GM21723 (cell line): ENCODE measurements at regions not wholly inside any gene's neighbourhood (a gene's known extent, or its start where the extent isn't known, plus 50 kb on each side); places are given as distances from the start of the nearest gene placed in this dataset.
"Not testable (repeated sequence)": the region's sequence is repeated elsewhere in the genome, so short reads cannot be mapped to it uniquely, and the experiment has no call there.

Experiments
- ATAC-seq: cut with Tn5 transposase; IDR thresholded peaks from one replicate; pipeline ENCODE4 v1.9.1; 2021; ENCODE audit warnings: mild to moderate bottlenecking, moderate library complexity; ENCODE audit not compliant: unreplicated experiment

DNA sequence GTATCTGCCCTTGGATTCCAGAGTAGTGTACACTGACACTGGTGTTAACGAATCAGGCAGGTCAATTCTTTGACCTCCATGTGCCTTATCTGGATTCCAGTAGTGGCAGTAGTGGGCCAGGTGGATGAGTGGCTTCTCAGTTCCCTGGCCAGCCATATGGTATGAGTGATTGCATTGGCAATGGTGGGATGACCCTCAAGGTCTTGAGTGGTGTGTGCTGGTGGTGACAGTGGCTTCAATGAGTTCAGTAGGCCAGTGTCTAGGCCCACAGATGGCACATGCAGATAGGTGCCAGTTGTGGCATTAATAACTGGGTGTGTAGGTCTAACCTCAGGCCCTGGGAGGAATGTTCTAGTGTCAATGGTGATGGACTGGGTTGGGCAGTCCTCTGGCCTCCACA, 674.1 kb upstream of the NXPH2 start:
- no peak for ATAC-seq

DNA sequence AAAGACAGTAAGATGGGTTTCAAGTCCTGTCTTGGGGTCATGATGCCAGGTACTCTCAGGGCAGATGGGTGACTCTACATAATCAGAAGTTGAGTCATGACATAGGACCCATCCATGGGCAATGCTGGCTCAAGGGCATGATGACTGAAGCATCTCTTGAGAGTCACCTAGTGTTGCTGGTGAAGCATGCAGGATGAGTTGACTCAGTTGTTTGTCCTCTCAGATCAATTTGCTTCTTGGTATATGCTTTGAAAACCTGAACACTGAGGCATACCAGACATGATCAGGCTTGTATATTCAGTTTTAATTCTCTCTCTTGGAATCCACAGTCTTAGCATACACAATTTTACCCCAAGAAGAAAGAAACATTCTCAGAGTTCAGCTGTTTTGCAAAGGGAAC, 658.9 kb upstream of the NXPH2 start:
- ATAC-seq, result no peak

- ATAC-seq, result no peak
Observed at GRCh38 chr2:139438478-139438877, 658.3 kb upstream of the NXPH2 start.

DNA sequence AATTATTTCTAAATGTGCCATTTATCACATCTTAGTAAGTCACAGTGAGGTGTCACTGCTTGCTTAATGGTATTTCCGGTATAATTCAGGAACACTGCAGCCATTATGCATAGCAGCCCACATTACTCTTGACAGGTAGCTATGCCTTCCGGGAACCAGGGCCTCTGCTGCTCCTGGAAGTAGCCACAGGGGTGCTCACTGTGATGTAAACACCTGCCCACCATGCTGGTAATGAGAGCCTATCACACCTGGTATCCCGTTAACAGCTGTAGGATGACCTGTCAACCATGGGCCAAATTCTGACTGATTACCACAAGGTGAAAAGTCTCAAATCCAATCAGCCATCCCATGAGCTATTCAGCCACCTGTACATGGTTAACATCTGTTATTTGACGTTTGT, 647.0 kb upstream of the NXPH2 start:
- no peak for ATAC-seq

DNA sequence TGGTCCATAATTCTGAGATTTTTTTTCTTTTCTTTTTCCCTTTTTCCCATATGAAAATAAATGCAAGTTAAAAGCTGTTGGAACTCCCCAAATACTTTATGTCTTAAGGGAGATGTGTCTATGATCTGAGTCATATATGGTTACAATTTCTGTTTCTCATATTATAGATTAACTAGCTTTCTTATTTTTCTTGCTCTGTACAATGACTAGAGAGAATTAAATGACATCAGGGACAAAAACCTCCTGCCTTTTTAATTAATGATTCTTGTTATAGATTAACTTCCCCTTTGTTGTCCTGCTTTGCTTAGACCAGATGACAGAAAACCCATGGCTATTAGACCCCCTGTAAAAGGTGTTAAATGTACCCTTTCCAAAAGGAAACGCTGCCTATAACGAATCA, 643.9 kb upstream of the NXPH2 start:
- ATAC-seq, result no peak

GRCh38 chr2:139411236-139411635, 631.0 kb upstream of the NXPH2 start:
- no peak for ATAC-seq

- ATAC-seq, result not testable (repeated sequence)
Observed at GRCh38 chr2:139410833-139411174, 630.6 kb upstream of the NXPH2 start.

DNA sequence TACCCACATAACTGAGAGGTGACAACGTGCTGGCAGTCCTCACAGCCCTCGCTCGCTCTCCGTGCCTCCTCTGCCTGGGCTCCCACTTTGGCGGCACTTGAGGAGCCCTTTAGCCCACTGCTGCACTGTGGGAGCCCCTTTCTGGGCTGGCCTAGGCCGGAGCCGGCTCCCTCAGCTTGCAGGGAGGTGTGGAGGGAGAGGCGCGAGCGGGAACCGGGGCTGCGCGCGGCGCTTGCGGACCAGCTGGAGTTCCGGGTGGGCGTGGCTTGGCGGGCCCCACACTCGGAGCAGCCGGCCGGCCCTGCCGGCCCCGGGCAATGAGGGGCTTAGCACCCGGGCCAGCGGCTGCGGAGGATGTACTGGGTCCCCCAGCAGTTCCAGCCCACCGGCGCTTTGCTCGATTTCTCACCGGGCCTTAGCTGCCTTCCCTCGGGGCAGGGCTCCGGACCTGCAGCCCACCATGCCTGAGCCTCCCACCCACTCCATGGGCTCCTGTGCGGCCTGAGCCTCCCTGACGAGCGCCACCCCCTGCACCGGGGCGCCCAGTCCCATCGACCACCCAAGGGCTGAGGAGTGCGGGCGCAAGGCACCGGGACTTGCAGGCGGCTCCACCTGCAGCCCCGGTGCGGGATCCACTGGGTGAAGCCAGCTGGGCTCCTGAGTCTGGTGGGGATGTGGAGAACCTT, 630.1 kb upstream of the NXPH2 start:
- not testable (repeated sequence) for ATAC-seq

GRCh38 chr2:139409212-139409611, 629.0 kb upstream of the NXPH2 start:
- ATAC-seq, result no peak

GRCh38 chr2:139403948-139404347, 623.8 kb upstream of the NXPH2 start:
- no peak for ATAC-seq

DNA sequence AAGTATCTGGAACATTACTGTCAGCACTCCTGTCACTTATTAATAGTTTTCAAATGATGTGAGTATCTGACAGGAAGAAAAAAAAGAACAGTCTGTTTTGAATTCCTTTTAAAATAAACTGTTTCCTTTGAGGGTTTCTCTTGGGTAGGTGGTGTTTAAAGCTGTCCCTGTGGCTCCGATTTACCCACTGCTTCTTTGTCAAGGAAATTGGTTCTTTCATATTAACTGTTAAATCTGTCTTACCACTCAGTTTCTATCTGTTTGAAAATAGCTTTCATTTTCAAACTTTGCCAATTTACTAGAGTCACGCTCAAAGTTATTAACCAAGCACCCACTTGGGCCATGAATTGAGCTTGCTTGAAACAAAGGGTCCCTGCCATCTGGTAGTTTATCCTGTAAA, 614.6 kb upstream of the NXPH2 start:
- no peak for ATAC-seq

GRCh38 chr2:139389391-139389790, 609.2 kb upstream of the NXPH2 start:
- ATAC-seq, result no peak

DNA sequence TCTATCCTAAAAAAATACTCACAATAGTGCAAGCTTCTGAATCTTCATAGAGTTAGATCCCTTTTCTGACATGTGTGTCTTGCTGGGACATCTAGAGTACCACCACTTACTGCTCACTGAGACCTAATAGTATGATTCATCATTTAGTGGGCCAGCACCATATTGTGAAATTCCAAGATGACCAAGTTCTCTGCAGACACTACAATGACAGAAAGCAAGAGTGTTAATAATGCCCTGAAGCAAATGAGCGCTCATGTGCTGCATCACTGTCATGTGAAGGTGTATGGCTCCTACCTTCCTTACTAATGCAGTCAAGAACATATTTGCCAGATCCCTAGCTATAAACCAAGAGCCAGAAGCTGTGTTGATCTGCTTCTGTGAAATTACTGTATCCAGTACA, 606.2 kb upstream of the NXPH2 start:
- no peak for ATAC-seq

- no peak for ATAC-seq
Observed at GRCh38 chr2:139383532-139383931, 603.3 kb upstream of the NXPH2 start.

DNA sequence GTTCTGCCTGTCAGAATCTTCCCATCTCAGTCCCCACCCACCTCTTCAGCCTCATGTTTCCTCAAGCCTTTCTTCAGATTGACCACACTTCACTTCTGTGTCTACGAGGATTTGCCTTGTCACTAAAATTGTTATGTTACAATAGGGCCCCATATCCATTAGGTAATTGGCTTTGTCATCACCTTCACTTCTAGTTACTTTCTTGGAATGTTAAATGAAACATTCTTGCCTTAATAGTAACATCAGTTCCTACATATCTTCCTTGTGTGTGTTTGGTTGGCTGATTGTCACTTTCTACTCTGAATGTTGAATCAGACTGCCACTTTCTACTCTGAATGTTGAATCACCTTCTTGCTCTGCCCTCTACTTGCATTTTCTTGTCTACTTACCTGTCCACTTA, 599.9 kb upstream of the NXPH2 start:
- ATAC-seq, result no peak

- no peak for ATAC-seq
Observed at GRCh38 chr2:139378373-139378772, 598.2 kb upstream of the NXPH2 start.

GRCh38 chr2:139374296-139374850, 594.2 kb upstream of the NXPH2 start:
- no peak for ATAC-seq

DNA sequence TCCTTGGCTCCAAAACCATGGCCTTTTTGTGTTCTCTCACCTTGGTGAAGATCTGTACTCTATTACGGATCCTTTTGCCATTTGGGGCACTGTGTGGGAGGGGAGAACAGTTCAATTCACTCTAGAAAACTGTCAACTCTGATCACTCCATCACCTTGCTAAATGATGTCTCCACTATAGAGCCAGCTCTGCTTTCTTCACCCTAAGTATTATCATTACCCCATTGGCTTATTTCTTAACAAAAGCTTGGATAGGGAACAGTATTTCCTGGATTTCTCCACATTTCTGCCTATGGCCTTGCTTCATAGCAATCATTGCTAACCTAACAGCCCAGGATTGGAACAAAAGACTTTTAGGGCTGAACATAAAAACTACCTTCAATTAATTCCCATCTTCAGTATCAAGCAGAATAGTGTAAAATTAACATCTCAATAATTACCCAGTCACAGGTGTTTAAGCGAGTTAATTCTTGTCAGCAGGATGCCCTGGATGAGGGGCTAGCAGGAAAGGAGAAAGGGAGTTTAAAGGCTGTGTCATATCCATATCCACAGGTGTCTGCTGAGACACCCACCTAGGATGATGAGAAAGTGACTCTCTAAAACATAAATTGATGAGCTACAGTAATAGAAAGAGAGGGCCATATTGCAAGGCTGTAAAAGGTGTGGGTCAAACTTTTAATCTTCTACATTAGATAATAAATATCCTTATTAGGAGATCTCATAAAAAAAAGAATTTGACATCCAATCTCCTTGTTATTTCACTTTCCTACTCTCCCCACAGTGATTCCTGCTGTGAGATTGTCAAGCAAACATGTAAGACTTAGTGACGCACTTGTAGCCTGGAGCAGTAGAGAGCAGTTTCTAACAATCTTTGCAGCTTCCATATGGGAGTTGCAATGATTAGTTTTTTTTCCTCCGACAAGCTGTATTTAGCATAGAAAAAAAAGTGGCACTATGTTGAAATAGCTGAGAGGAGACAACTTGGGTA, 589.5 kb upstream of the NXPH2 start:
- no peak for ATAC-seq

DNA sequence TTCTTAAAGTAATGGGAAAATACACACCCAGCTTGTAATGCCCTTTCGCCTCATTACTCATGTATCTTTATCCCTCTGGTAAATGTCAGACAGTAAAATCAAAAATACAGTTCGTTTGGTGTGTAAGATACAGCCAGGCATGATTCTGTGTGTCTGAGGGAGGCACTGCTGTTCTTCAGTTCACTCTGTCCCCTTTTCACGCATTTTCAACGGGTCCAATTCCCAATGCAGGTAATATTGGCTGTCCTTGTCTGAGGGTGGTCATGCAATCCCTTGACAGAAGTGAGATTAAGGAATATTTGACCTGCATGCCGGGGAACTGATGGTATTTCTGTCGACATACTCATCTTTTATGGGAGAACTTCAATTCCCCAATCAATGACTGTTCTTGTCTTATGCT, 587.2 kb upstream of the NXPH2 start:
- no peak for ATAC-seq

DNA sequence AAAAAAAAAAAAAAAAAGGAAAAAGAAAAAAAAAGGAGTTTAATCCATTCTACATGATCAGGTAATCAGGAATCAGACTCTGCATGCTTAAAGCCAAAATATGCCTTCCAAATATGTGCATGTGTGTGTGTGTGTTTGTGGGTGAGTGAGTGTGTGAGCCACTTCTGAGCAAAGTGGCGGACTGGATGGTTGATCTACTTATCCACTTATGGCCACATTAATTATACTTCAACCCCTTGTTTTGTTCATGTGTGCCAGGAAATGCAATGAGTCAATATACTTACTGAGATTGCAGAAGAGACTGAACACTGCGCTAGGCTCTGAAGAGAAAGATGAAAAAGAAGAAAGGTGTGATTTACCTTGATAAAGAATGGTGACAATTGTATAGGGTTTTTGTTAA, 586.5 kb upstream of the NXPH2 start:
- ATAC-seq, result no peak

DNA sequence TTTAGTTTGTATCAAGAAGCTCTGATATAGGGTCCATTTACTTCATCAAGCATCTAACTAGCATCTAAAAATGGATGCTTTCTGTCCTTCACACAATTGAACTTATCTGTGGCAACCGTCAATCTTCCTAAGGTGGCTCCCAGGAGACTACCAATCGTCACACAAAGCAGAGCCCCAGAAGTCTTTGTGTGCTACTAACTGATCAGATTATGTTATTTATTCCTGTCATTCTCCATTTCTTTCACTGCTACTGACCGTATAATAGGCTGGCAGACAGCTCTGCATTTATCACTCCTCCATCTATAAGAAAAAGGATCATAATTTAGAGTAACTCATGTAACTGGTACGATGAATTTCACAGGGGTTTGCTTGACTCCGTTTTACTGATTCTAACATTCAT, 585.0 kb upstream of the NXPH2 start:
- no peak for ATAC-seq

- no peak for ATAC-seq
Observed at GRCh38 chr2:139360654-139361053, 580.5 kb upstream of the NXPH2 start.
